ENCODE measurements at regions not wholly inside any gene's neighbourhood (a gene's known extent, or its start where the extent isn't known, plus 50 kb on each side); places are given as distances from the start of the nearest gene placed in this dataset.

- ATAC-seq (replicated peaks), result no peak
- Mint-ChIP-seq H3K9me3 (no peaks in the 10 kb centered on the region), H3K27me3 (peaks cover 5% of the 10 kb centered on the region), H3K4me1 (no peaks in the 10 kb centered on the region), H3K36me3 (ENCODE audit: low read depth) (no peaks in the 10 kb centered on the region), H3K27ac (no peak overlapping the region), H3K4me3 (no peak overlapping the region)
Observed at GRCh38 chr10:125442856-125443540, 240.0 kb downstream of the TEX36 start.

GRCh38 chr10:125441151-125441550 lies 241.8 kb downstream of the TEX36 start:
- H3K4me3 Mint-ChIP-seq, result no peak overlapping the region
- H3K36me3 Mint-ChIP-seq (ENCODE audit: low read depth), result no peaks in the 10 kb centered on the region
- peaks cover 8% of the 10 kb centered on the region for H3K27me3 Mint-ChIP-seq
- no peak for ATAC-seq (replicated peaks)
- no peak overlapping the region for H3K27ac Mint-ChIP-seq
- no peaks in the 10 kb centered on the region for H3K4me1 Mint-ChIP-seq
- H3K9me3 Mint-ChIP-seq, result no peaks in the 10 kb centered on the region

- ATAC-seq (replicated peaks), result no peak
- H3K27ac Mint-ChIP-seq, result no peak overlapping the region
- no peaks in the 10 kb centered on the region for H3K9me3 Mint-ChIP-seq
- H3K27me3 Mint-ChIP-seq, result peaks cover 4% of the 10 kb centered on the region
- no peaks in the 10 kb centered on the region for H3K36me3 Mint-ChIP-seq (ENCODE audit: low read depth)
- H3K4me1 Mint-ChIP-seq, result no peaks in the 10 kb centered on the region
- H3K4me3 Mint-ChIP-seq, result no peak overlapping the region
Observed at GRCh38 chr10:125431149-125431548, 251.8 kb downstream of the TEX36 start.

GRCh38 chr10:125428054-125428453 lies 254.9 kb downstream of the TEX36 start:
- no peak overlapping the region for H3K4me3 Mint-ChIP-seq
- H3K27ac Mint-ChIP-seq, result no peak overlapping the region
- no peaks in the 10 kb centered on the region for H3K36me3 Mint-ChIP-seq (ENCODE audit: low read depth)
- no peaks in the 10 kb centered on the region for H3K9me3 Mint-ChIP-seq
- no peak for ATAC-seq (replicated peaks)
- no peaks in the 10 kb centered on the region for H3K4me1 Mint-ChIP-seq
- H3K27me3 Mint-ChIP-seq, result peaks cover 4% of the 10 kb centered on the region

- Mint-ChIP-seq H3K4me1 (no peaks in the 10 kb centered on the region), H3K9me3 (peaks cover 4% of the 10 kb centered on the region), H3K27me3 (no peaks in the 10 kb centered on the region), H3K27ac (no peak overlapping the region), H3K36me3 (ENCODE audit: low read depth) (no peaks in the 10 kb centered on the region), H3K4me3 (no peak overlapping the region)
- no peak for ATAC-seq (replicated peaks)
Observed at GRCh38 chr10:125424191-125424847, 258.6 kb downstream of the TEX36 start.

- Mint-ChIP-seq H3K27me3 (no peaks in the 10 kb centered on the region), H3K36me3 (ENCODE audit: low read depth) (no peaks in the 10 kb centered on the region), H3K9me3 (peaks cover 10% of the 10 kb centered on the region), H3K27ac (no peak overlapping the region), H3K4me1 (no peaks in the 10 kb centered on the region), H3K4me3 (no peak overlapping the region)
- ATAC-seq (replicated peaks), result no peak
Observed at GRCh38 chr10:125423569-125423968, 259.4 kb downstream of the TEX36 start.

GRCh38 chr10:125419831-125420230 lies 259.5 kb upstream of the CTBP2 start:
- no peak for ATAC-seq (replicated peaks)
- no peaks in the 10 kb centered on the region for H3K4me1 Mint-ChIP-seq
- no peak overlapping the region for H3K27ac Mint-ChIP-seq
- H3K36me3 Mint-ChIP-seq (ENCODE audit: low read depth), result no peaks in the 10 kb centered on the region
- H3K4me3 Mint-ChIP-seq, result no peak overlapping the region
- peaks cover 5% of the 10 kb centered on the region for H3K27me3 Mint-ChIP-seq
- peaks cover 10% of the 10 kb centered on the region for H3K9me3 Mint-ChIP-seq

GRCh38 chr10:125419146-125419545 lies 258.8 kb upstream of the CTBP2 start:
- H3K4me1 Mint-ChIP-seq, result no peaks in the 10 kb centered on the region
- peaks cover 10% of the 10 kb centered on the region for H3K9me3 Mint-ChIP-seq
- H3K4me3 Mint-ChIP-seq, result no peak overlapping the region
- H3K27ac Mint-ChIP-seq, result no peak overlapping the region
- H3K27me3 Mint-ChIP-seq, result peaks cover 5% of the 10 kb centered on the region
- ATAC-seq (replicated peaks), result no peak
- H3K36me3 Mint-ChIP-seq (ENCODE audit: low read depth), result no peaks in the 10 kb centered on the region

- Mint-ChIP-seq H3K4me1 (no peaks in the 10 kb centered on the region), H3K27me3 (peaks cover 5% of the 10 kb centered on the region), H3K36me3 (ENCODE audit: low read depth) (no peaks in the 10 kb centered on the region), H3K27ac (no peak overlapping the region), H3K4me3 (no peak overlapping the region), H3K9me3 (peaks cover 10% of the 10 kb centered on the region)
- ATAC-seq (replicated peaks), result no peak
Observed at GRCh38 chr10:125417605-125418004, 257.2 kb upstream of the CTBP2 start.

GRCh38 chr10:125415964-125416363 lies 255.6 kb upstream of the CTBP2 start:
- H3K27me3 Mint-ChIP-seq, result peaks cover 5% of the 10 kb centered on the region
- peaks cover 10% of the 10 kb centered on the region for H3K9me3 Mint-ChIP-seq
- ATAC-seq (replicated peaks), result no peak
- H3K36me3 Mint-ChIP-seq (ENCODE audit: low read depth), result no peaks in the 10 kb centered on the region
- no peak overlapping the region for H3K27ac Mint-ChIP-seq
- H3K4me1 Mint-ChIP-seq, result no peaks in the 10 kb centered on the region
- H3K4me3 Mint-ChIP-seq, result no peak overlapping the region

- Mint-ChIP-seq H3K27me3 (peaks cover 5% of the 10 kb centered on the region), H3K36me3 (ENCODE audit: low read depth) (no peaks in the 10 kb centered on the region), H3K4me1 (no peaks in the 10 kb centered on the region), H3K9me3 (peaks cover 10% of the 10 kb centered on the region), H3K4me3 (no peak overlapping the region), H3K27ac (no peak overlapping the region)
- no peak for ATAC-seq (replicated peaks)
Observed at GRCh38 chr10:125415006-125415633, 254.8 kb upstream of the CTBP2 start.

GRCh38 chr10:125411724-125412123 lies 251.4 kb upstream of the CTBP2 start:
- Mint-ChIP-seq H3K4me3 (no peak overlapping the region), H3K36me3 (ENCODE audit: low read depth) (no peaks in the 10 kb centered on the region), H3K27ac (no peak overlapping the region), H3K9me3 (no peaks in the 10 kb centered on the region), H3K27me3 (peaks cover 14% of the 10 kb centered on the region), H3K4me1 (no peaks in the 10 kb centered on the region)
- no peak for ATAC-seq (replicated peaks)

GRCh38 chr10:125409756-125410155 lies 249.4 kb upstream of the CTBP2 start:
- H3K9me3 Mint-ChIP-seq, result peaks cover 5% of the 10 kb centered on the region
- H3K36me3 Mint-ChIP-seq (ENCODE audit: low read depth), result no peaks in the 10 kb centered on the region
- H3K27me3 Mint-ChIP-seq, result peaks cover 13% of the 10 kb centered on the region
- ATAC-seq (replicated peaks), result no peak
- no peaks in the 10 kb centered on the region for H3K4me1 Mint-ChIP-seq
- H3K4me3 Mint-ChIP-seq, result no peak overlapping the region
- H3K27ac Mint-ChIP-seq, result no peak overlapping the region

GRCh38 chr10:125407557-125407956 lies 247.2 kb upstream of the CTBP2 start:
- H3K27me3 Mint-ChIP-seq, result peaks cover 13% of the 10 kb centered on the region
- H3K27ac Mint-ChIP-seq, result no peak overlapping the region
- H3K9me3 Mint-ChIP-seq, result peaks cover 5% of the 10 kb centered on the region
- H3K36me3 Mint-ChIP-seq (ENCODE audit: low read depth), result no peaks in the 10 kb centered on the region
- ATAC-seq (replicated peaks), result no peak
- H3K4me1 Mint-ChIP-seq, result no peaks in the 10 kb centered on the region
- no peak overlapping the region for H3K4me3 Mint-ChIP-seq

- Mint-ChIP-seq H3K4me1 (no peaks in the 10 kb centered on the region), H3K9me3 (peaks cover 5% of the 10 kb centered on the region), H3K27ac (no peak overlapping the region), H3K27me3 (peaks cover 13% of the 10 kb centered on the region), H3K36me3 (ENCODE audit: low read depth) (no peaks in the 10 kb centered on the region), H3K4me3 (no peak overlapping the region)
- no peak for ATAC-seq (replicated peaks)
Observed at GRCh38 chr10:125407000-125407502, 246.7 kb upstream of the CTBP2 start.
